HCT116 (cell line): ENCODE measurements at regions not wholly inside any gene's neighbourhood (a gene's known extent, or its start where the extent isn't known, plus 50 kb on each side); places are given as distances from the start of the nearest gene placed in this dataset.

ENCODE experiments used
- CEBPB ChIP-seq: IDR thresholded peaks from 2 replicates; pipeline ENCODE4 v1.6.1; 2012; ENCODE audit warnings: low read depth
- CTCF ChIP-seq, 3 experiments: fragments of 200-600 bp in 1 of 3; sonication (generic) in 1 of 3; IDR thresholded peaks in 2 of 3; conservative IDR thresholded peaks in 1 of 3; 2 replicates each; pipeline ENCODE4 v1.5.1; 2012 to 2017; ENCODE audit warnings: low read depth in 2 of 3, low read length in 2 of 3, antibody characterized with exemption in 1 of 3, borderline replicate concordance in 1 of 3, control low read depth in 1 of 3, mild to moderate bottlenecking in 1 of 3, mixed read lengths in 1 of 3, mixed run types in 1 of 3, moderate library complexity in 1 of 3; ENCODE audit not compliant: insufficient read depth in 1 of 3
- ELF1 ChIP-seq: IDR thresholded peaks from 2 replicates; pipeline ENCODE4 v1.6.1; 2012; ENCODE audit warnings: low read depth, borderline replicate concordance
- EZH2 ChIP-seq: fragments of 200-600 bp; sonication (generic); IDR thresholded peaks from 2 replicates; pipeline ENCODE4 v1.6.1; 2017; ENCODE audit warnings: antibody characterized with exemption, mixed run types
- FOSL1 ChIP-seq: IDR thresholded peaks from 2 replicates; pipeline ENCODE4 v1.6.1; 2012; ENCODE audit warnings: low read depth
- MAX ChIP-seq: IDR thresholded peaks from 2 replicates; pipeline ENCODE4 v1.6.1; 2012
- POLR2A ChIP-seq: IDR thresholded peaks from 2 replicates; pipeline ENCODE4 v1.7.0; 2011; ENCODE audit warnings: borderline replicate concordance; ENCODE audit not compliant: insufficient read depth, insufficient read length; ENCODE audit errors: extremely low read depth
- POLR2AphosphoS5 ChIP-seq: IDR thresholded peaks from 2 replicates; pipeline ENCODE4 v1.6.1; 2011; ENCODE audit warnings: mild to moderate bottlenecking, low read depth, low read length, moderate library complexity
- RAD21 ChIP-seq: IDR thresholded peaks from 2 replicates; pipeline ENCODE4 v1.6.1; 2012; ENCODE audit warnings: low read depth, mild to moderate bottlenecking
- SIN3A ChIP-seq: IDR thresholded peaks from 2 replicates; pipeline ENCODE4 v1.6.1; 2012; ENCODE audit warnings: low read depth
- TCF7L2 ChIP-seq: IDR thresholded peaks from 2 replicates; pipeline ENCODE4 v1.7.0; 2011; ENCODE audit warnings: borderline replicate concordance, inconsistent platforms; ENCODE audit not compliant: insufficient read depth, insufficient read length; ENCODE audit errors: extremely low read depth
- YY1 ChIP-seq: IDR thresholded peaks from 2 replicates; pipeline ENCODE4 v1.6.1; 2011; ENCODE audit warnings: low read length, low read depth, moderate library complexity, mild to moderate bottlenecking; ENCODE audit not compliant: insufficient replicate concordance; ENCODE audit errors: extremely low read depth
- ZBTB33 ChIP-seq: IDR thresholded peaks from 2 replicates; pipeline ENCODE4 v1.6.1; 2011; ENCODE audit warnings: mild to moderate bottlenecking, low read length, moderate library complexity; ENCODE audit not compliant: insufficient replicate concordance; ENCODE audit errors: extremely low read depth
- TF ChIP-seq, protein P1 (sequence below): IDR thresholded peaks from 2 replicates; pipeline ENCODE4 v1.6.1; 2012; ENCODE audit warnings: low read depth

GRCh38 chr5:31100047-31100575 lies 93.4 kb upstream of the CDH6 start:
- no peak for TF ChIP-seq MAX
- TF ChIP-seq CEBPB = no peak
- TF ChIP-seq TCF7L2 = no peak
- no peak for TF ChIP-seq RAD21
- TF ChIP-seq POLR2AphosphoS5 = no peak
- TF ChIP-seq CTCF (IDR thresholded peaks at IDR 0.05 in 2 of 3, conservative IDR thresholded peaks at IDR 0.05 in 1 of 3; ENCODE audit: borderline replicate concordance in 1 of 3, insufficient read depth in 1 of 3, low read depth in 2 of 3, low read length in 2 of 3) = no peak
- no peak for TF ChIP-seq YY1
- no peak for TF ChIP-seq POLR2A
- TF ChIP-seq, protein P1, sequence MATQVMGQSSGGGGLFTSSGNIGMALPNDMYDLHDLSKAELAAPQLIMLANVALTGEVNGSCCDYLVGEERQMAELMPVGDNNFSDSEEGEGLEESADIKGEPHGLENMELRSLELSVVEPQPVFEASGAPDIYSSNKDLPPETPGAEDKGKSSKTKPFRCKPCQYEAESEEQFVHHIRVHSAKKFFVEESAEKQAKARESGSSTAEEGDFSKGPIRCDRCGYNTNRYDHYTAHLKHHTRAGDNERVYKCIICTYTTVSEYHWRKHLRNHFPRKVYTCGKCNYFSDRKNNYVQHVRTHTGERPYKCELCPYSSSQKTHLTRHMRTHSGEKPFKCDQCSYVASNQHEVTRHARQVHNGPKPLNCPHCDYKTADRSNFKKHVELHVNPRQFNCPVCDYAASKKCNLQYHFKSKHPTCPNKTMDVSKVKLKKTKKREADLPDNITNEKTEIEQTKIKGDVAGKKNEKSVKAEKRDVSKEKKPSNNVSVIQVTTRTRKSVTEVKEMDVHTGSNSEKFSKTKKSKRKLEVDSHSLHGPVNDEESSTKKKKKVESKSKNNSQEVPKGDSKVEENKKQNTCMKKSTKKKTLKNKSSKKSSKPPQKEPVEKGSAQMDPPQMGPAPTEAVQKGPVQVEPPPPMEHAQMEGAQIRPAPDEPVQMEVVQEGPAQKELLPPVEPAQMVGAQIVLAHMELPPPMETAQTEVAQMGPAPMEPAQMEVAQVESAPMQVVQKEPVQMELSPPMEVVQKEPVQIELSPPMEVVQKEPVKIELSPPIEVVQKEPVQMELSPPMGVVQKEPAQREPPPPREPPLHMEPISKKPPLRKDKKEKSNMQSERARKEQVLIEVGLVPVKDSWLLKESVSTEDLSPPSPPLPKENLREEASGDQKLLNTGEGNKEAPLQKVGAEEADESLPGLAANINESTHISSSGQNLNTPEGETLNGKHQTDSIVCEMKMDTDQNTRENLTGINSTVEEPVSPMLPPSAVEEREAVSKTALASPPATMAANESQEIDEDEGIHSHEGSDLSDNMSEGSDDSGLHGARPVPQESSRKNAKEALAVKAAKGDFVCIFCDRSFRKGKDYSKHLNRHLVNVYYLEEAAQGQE = no peak
- no peak for TF ChIP-seq EZH2
- TF ChIP-seq SIN3A = no peak
- TF ChIP-seq FOSL1 = no peak
- no peak for TF ChIP-seq ZBTB33
- no peak for TF ChIP-seq ELF1
